NCI-H2081 treated with DMSO at 0.1 percent for 48 hours (cell line): ENCODE measurements at regions not wholly inside any gene's neighbourhood (a gene's known extent, or its start where the extent isn't known, plus 50 kb on each side); places are given as distances from the start of the nearest gene placed in this dataset.
A peak's percentile ranks its signal among the peaks of the same experiment; 100 is the strongest.

Experiments used
- DNase-seq: peaks from one replicate; lab custom pipeline; 2025; lab: John Stamatoyannopoulos, UW

DNA sequence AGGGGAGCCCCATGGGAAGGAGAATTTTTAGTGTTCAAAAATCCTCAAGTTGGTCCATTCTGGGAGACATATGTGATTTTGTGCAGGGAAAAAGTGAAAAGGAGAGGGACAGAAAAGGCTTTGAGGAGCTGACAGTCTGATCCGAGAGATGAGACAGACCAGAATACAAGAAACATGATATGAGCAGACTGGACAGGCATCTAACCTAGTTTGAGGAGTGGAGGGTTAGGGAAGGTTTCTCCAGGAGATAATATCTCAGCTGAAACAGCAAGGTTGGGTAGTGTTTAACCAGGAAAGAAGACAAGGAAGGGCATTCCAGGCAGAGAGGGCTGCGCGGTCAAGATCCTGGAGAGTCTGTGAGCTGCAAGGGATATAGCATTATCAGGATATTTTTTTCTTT, 101.4 kb upstream of the NCAM1 start:
- no peak for DNase-seq

DNA sequence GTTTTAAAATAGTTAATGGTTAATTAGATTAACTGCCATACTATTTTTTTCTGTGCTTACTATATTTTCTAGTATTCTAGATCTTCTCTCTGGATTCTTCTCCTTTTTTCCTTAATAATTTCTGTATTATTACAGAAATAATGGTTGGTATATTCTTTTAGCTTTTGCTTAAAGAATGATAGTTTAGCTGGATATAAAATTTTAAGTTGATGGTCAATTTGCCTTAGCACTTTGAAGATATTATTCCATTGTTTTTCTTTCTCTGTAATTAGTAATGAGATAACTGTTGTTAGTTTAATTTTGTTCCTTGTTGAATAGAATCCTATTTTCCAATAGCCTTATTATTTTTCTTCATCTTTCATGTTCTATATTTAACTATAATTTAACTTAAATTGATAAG, 99.9 kb upstream of the NCAM1 start:
- DNase-seq, result no peak

DNA sequence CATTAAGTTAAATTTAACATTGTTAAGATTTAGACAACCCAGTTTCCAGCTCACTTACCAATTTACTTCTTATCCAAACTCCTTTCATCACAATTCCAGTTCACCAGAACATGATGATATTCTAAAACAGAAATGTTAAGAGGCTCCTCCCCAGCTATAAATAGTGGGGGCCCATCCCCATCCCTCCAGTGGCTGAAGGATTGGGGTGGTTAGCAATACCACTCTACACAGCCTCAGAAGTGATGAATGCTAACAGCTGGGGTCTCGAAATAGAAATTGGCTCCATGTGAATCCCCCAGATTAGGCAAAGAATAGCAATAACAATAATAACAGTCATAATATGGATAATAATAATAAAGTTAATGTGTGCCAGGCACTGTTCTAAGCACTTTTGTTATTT, 97.9 kb upstream of the NCAM1 start:
- DNase-seq, result no peak

DNA sequence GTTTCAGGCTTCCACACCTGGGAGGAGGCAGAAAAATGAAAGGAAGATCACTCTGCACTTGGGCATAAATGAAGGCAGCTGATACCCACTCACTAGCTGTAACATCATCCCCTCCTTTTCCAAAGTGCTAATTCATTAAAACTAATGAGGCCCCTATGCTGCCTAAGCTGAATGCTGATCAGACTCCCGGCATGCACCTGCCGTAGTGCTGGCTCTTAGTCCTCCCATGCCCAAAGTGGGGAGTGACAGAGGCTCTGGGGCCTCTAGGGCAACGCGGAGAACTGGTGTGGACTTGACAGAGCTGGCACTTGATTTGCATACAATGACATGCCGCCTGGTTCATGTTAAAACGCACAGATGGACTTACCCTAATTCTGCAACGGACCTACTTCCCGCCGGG, 96.5 kb upstream of the NCAM1 start:
- no peak for DNase-seq

DNA sequence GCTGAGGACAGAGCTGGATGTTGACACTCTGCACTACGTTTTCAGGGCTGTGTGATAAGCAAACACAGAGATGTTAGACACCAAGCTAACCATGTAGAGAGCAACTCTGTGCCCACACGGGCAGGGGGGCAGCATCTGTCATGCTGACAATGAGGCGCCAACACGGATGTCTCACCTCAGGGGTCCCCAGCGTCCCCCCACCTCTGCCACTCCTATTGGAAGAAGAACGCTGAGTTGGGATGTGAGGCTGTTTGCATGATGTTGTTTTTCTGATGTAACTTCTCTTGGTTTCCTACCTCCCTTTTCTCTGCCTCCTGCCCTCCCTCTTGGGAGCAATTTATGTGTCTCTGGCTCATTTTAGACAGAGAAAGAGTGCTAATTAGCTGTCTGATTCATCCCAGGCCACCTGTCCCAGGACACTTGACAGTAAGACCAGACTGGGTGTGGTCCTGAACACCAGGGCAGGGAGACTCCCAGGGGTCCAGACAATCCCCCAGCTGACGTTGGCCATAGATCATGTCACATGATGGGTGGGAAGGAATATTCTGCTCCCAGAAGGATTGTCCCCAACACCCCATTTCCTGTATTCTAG, 89.2 kb upstream of the NCAM1 start:
- no peak for DNase-seq

DNA sequence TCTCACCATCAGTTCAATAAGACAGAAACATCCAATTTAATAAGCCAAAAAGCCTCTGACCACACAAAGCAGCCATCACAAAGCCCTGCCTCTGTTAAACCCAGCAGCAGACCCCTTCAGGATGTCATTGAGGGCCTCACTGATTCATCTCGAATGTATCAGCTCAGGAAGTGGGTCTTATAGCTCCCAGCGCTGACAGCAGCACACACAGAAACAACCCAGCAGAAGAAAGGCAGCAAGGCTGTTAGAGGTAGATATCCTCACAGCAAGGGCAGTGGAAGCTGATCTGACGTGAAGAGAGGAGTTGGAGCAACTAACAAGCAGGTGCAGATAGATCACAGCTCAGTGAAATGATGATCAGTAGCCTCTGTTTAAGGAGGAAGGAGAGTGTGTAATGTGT, 86.2 kb upstream of the NCAM1 start:
- no peak for DNase-seq

DNA sequence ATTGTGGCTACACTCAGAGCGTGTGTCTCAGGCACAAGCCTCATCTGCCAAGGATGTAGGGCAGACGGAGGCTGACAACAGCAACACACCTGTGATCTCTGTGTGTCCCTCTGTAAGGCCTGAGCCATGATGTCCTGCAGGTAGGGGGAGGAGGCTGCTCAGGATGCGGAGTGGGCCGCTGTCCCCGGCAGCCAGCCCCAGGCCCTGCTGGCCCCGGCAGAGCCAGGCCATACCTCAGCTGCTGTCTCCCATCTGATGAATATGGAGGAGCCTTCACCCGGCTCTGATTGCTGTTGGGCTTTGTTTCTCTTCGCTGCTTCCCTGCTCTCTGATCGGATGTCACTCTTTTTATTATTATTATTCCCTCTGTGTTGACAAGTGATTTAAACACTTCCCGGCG, 83.6 kb upstream of the NCAM1 start:
- DNase-seq, result no peak

DNA sequence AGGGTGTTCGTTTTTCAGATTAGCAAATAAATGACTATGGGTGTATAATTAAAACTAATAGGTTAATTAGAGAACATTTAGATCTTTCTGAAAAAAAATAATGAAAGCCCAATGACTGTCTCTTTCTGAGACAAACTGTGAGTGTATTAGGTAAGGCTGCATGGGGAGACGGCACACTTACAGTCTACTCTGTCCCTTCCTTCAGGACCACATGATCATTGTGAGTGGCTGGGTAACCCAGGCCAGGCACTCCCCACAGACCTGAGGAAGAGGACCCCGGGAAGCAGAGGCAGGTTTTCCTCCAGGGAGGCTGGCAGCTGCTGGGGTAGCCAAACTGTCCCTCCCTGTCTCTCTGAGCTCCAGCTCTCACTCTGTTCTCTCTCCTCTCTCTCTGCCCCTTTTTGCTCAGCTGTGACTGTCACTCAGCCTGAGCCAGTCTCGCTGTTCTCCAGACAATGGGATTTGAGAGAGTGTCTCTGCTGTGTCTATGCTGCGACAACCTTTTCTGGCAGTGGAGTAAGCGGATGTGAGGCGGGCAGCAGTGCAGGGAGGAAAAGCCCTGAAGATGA, 83.1 kb upstream of the NCAM1 start:
- no peak for DNase-seq

DNA sequence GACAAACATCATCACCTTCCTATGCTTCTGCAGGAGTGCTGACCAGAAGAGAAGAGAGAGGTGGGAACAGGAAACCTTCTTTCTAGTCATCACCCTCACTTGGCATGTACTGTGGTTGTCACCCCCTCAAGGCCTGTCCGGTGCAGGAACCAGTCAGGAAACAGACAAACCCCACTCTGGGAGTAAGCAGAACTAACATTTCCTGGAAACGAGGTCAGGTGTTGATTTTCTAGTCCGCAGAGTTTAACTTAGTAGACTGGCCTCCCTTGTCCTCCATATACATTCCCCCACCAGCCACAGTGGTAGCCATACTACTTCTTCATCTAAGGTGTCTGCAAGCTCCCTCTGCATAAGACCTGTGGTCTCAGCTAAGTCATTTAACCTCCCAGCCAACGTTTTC, 80.7 kb upstream of the NCAM1 start:
- DNase-seq, result no peak

DNA sequence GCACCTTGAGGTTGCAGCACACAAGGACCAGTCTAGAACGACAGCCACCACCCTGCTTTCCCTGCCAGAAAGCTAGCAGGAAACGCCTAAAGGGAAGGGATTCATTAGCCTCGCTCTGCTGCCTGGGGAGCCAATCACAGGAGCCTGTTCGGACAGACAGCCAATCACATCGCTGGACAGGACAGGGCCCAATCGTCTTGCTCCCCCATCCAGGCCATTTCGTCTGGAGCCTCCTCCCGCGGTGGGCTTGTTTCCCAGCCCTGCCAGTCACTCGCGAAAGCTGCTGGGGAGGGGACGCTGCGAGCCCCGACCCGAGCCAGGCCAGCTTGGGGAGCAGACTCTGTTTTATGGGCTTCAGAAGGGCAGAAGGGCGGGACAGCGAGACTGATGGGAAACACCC, 79.8 kb upstream of the NCAM1 start:
- peak; percentile 94 for DNase-seq

DNA sequence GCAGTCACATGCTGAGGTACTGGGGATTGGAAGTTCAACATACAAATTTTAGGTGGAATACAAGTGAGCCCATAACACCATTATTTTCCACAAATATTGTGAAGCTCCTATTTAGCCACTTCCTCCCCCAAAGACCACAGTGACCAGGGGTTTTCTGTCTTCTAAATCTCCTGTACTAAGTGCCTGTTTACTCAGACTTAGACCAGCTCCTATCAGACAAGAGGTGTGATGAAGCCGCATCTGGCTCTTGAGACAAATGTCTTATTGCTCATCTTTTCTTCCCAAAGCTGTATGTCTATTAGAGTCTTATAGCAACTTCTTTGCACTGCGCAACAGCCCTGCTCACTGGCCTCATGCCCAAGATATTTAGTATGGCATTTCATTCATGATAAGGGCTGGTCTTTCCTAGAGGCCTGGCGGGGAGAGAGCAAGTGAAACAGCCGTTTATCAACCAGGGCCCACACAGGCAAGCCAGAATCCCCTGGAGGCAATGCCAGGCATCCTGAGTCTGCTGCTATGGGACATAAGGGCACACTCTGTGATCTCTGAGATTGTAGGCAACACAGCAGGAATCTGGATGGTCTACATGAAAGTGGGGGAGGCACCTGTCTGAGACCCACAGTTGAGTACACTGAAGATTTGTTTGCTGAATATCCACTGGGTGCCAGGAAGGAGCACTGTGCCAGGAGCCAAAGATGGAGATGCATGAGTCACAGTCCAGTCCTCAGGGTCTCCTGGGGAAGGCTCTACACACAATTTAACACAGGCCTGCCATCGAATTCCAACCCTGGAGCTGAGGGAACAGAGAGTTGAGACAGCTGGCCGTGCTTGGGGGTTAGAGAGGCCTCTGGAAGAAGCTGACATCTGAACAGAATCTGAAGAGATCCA, 78.5 kb upstream of the NCAM1 start:
- DNase-seq, result no peak

DNA sequence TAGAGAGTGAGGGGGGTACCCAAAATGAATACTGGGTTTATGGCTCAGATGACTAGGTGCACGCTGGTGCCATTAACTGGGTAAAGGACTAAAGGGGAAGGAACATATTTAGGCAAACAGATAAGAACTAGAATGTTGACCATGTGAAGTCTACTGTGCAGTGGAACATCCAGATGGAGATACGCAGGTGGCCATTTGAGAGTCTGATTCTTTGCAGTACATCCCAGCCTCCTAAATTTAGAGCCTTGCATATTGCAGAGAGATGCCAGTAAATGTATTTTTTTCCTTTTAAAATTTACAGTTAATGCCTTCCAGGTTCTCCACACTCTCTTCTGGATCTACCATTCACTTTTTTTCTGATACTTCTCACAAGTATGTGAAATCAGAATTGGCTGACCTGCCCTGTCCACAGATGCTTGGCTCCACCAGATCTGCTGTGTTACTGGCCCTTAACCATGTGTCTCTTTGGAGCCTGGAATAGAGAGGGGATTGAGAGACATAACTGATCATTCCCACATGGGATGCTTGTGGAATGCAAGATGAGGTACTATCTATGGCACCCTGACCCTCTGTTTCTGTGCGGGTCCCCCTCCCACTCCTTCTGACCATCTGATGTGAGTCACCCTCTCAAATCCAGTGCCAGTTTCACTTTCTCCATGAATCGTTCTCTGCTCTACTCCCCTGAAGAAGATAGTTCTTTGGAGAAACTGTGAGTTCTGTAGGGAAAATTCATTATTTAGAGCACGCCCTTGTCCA, 77.0 kb upstream of the NCAM1 start:
- DNase-seq, result no peak

DNA sequence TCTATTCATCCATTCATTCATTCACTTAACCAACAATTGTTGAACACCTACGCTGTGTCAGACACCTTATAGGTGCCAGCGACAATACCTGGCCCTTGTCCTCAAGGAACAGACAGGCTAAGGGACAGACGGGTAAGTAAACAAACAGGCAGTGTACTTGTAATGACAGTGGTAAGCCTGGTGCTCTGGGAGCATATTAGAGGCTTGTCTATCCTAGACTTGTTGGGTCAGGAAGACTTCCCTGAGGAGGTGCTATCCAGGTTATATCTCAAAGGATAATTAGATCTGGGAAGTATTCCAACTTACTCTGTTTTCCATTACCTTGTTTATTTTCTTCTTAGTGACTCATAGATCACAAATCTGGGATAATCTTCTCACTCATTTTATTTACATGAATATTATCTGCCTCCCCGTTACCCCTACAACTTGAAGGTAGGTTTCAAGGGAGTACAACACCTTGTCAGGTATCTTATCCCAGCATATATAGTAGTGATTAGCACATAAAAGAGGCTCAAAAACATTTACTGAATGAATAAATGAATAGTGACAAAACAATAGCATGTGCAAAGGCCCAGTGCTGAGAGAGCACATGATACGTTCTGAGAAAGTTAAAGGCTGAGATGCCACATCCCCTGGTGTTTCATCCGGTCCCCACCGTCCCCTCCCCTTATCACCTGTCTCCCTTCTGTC, 75.3 kb upstream of the NCAM1 start:
- peak; percentile 53 for DNase-seq

DNA sequence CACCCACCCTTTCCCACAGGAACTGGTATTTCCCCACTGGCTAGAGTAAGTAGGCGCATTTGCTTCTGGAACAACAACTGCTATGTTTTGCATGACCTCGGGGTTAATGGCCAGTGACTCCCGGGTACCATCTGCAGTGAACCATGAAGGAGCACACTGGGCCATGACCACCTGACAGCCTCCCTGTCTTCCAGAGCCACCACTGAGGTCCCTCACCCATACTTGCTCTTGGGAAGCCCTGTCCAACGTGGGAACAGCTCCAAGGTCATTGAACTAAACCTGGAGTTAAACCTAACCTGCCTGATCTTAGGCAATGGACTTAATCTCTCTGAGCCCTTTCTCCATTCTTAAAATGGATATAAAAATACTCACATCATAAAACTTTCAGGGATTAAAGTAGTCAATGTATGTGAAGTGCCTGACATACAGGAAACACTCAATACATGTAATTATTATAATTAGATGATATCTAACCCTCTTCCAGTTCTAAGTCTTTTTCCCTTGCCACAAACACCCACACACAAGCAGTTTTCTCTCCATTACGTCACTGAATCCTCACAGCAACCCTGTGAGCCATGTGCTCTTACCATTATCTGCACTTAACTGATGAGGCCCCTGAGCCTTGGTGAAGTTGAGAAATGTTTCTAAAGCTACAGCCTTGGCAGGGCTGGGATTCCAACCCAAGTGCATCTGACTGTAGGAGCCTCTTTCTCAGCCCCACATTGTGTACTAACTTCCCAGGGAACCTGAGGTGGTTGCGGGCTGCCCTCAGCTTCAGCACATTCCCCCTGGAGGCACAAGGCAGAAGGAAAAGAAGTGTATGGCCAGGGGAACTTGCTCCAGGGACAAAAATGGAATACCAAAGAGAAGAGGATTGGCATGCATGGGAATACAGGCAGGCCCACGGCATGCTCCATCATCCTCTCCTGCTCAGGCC, 74.5 kb upstream of the NCAM1 start:
- no peak for DNase-seq

DNA sequence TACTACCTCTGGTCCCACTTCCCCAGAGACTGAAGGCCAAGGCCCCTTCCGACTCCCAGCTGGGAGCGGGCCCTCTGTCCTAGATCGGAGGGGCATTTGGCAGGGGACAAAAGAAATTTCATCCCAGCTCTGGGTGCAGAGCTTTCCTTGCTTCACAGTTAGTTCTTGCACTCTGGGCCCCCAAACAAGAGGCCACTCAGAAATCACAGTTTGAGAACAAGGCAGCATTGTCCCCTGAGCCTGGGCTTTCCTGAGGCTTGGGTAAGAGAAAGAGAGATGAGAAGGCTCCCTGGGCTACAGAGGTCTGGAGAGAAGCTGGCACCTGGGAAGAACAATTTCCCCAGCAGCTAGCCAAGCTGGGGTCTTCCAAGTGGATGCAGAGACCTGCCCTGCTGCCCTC, 71.8 kb upstream of the NCAM1 start:
- DNase-seq, result no peak

DNA sequence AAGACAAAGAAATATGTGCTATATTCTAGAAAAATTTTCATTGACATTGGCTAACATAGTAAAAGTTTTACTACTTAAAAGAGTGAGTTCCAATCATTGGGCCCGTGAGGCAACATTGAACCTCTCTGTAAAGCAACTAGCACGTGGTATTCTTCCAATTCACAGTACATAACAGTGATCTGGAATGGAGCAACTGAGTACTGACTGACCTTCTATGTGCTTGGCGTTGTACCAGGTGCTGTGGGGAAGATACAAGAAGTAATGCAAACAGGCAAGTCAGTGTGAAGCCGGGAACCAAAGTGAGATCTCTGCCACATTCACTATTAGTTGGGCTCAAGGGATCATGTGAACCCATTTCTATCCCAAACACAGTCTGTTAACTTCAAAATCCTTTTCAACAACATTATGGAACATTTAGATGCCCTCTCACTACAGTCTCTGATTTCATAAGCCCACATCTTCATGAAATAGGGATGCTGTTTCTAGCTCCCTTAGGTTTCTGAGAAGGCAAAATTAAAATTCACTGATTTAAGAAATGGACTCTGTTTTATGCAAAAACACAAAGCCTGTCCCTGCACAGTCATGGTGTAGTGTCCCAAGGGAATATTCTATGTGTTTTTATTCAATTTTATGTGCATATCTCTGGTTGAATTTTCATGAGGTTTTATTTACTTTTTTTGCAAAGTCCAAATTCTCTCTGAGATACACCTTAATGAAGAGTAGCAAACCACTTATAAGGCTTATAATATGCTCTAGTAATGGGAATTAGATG, 61.8 kb upstream of the NCAM1 start:
- no peak for DNase-seq

DNA sequence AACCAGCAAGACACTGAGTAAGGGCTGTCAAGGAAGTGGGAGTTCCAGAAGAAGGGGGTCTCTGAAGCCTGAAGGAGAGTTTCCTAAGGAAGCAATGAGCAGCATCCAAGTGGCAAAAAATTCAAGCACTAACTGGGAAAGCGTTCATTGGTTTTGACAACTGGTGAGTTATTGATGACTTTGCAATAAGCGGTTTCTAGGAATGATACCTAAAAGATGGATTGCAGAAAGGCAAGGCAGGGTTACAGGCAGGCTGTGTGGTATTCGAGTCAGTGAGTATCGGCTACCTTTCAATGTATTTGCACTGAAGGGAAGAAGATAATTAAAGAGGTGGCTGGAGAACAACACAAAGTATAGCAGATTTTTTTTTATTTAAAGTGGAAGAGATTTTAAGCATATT, 59.3 kb upstream of the NCAM1 start:
- no peak for DNase-seq

DNA sequence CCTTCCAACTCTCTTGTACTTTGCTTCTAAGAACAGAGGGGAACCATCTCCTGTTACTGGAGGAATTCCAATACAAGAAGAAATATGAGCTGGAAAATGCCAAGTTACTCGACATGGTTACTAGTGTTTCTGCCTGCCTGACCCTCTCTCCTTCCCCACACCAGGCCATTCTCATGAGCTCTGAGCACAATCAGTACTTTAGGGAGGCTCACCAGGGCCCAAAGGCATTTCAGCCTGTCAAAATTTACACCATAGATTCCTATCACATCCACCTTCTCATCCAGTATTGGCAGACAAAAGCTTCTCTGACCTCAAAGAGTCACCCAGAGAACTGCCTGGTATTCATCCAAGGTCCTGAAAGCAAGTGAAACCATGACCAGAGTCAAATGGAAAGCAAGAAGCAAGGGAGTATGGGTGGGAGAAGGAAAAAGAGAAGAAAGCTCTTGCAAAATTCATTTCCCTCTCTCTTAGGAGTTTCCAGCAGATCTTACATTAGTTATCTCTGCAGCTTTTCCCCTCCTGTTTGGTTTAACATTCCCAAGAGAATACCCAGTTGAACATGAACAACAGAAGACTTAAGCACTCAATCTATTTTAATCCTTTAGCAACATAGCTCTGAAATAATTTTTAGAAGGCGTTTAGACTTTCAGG, 58.7 kb upstream of the NCAM1 start:
- no peak for DNase-seq

DNA sequence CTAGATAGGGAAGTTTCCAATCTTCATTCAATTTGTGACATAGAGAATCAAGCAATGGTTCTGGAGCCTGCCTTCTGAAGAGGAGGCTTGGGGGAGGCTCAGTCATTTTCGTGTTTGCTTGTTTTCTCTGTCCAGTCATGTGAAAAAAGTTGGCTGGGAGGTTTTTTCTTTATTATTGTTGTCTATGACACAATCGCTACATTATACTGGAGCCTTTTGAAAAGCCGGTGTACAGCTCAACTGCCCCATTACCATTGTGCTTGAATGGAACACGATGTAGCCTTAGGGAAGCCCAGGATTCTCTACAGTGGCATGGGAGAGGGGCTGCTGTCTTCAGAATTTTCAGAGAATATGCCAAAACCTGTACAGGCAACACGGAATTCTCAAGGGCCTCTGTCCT, 57.9 kb upstream of the NCAM1 start:
- no peak for DNase-seq

DNA sequence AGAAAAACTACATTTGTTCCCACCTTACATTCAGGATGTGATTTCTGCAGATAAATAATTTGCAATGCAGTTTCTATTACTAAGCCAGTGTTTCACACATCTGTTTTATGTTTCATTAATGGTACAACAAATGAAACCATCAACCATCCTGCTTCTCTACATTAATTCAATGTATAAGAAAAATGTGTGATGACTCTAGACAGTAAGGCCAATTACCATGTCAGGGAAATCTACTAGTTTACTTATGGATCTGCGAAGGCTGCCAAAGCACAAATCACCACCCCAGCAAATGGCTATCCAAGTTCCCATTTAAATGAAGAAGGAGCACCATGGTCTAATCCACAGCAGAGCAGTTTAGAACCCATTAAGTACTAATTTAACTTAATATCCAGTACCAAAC, 50.1 kb upstream of the NCAM1 start:
- no peak for DNase-seq
